HG03159 (cell line): ENCODE measurements at regions not wholly inside any gene's neighbourhood (a gene's known extent, or its start where the extent isn't known, plus 50 kb on each side); places are given as distances from the start of the nearest gene placed in this dataset.

Source experiments
- ATAC-seq: cut with Tn5 transposase; IDR thresholded peaks from one replicate; pipeline ENCODE4 v1.9.1; 2021; ENCODE audit warnings: mild to moderate bottlenecking, moderate library complexity; ENCODE audit not compliant: unreplicated experiment

- ATAC-seq = no peak
These were observed 51.4 kb upstream of the NPVF start for GRCh38 chr7:25279705-25280104.

DNA sequence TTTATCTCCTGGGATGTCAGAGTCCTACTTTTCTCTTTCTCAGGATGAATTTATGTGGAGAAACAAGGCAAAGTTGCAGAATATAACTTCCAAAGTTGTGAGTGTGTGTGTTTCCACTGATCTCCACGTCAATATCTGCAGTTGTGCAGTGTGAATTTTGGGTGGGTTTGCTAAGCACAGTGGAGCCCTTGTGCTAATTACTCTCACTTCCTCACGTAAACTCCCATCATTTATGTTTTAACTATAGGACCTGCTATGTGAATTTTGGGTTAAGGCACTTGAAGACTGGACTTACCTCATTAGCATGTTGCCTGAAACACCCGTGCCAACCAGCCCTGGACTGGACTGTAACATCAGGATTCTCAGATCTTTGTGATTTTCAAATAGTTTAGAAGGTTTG is 51.9 kb upstream of the NPVF start:
- ATAC-seq = no peak

- no peak for ATAC-seq
These were observed 53.9 kb upstream of the NPVF start for GRCh38 chr7:25282194-25282593.

- no peak for ATAC-seq
These were observed 58.5 kb upstream of the NPVF start for GRCh38 chr7:25286756-25287155.

DNA sequence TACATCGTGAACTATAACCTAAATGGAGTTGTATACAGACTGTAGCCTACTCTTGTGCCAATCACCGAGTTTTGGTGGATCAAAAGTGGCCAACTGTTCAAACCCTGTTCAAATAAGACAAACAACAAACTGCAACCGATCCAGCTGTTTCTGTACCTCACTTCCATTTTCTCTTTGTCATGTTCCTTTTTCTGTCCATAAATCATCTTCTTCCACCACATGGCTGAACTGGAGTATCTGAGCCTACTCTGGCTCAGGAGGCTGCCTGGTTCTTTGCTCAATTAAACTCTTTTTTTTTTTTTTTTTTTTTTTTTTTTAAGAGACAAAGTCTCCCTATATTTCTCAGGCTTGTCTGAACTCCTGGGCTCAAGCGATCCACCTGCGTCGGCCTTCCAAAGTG is 59.0 kb upstream of the NPVF start:
- no peak for ATAC-seq

DNA sequence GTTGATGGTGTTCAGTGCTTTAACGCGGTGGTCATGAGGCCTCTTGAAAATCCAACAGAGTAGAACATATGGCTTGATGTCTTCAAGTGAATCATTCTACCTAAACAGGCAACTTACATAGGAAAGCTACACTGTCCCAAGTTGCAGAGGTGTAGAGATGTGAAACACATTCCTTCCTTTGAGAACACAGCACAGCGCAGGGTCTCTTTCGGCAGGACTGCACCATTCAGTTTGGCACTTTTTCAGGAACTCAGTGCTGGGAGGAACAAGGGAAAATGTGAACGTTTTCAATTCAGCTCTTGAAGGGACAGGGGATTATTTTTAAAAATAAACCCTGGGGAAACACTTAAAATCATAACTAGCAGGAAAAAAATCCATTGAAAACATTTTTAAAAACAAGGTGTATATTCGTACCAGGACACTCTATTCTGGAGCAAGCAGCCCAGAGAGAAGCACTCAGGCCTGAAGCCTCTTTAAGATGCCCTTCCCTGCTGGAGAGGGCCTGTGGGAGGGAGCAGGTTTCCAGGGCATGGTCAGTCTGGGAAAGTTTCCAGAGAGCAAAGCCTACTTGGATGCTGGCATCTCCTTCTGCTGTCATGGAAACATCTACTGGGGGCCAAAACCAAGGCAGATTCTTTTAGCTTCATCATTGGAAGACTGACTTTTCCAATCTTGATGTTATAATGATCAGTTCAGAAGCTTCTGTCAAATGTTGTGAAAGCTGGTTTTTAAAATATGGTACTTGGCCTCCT is 60.4 kb upstream of the NPVF start:
- no peak for ATAC-seq

GRCh38 chr7:25289518-25289917 is 61.2 kb upstream of the NPVF start:
- no peak for ATAC-seq

GRCh38 chr7:25294624-25295023 is 66.3 kb upstream of the NPVF start:
- ATAC-seq = no peak

DNA sequence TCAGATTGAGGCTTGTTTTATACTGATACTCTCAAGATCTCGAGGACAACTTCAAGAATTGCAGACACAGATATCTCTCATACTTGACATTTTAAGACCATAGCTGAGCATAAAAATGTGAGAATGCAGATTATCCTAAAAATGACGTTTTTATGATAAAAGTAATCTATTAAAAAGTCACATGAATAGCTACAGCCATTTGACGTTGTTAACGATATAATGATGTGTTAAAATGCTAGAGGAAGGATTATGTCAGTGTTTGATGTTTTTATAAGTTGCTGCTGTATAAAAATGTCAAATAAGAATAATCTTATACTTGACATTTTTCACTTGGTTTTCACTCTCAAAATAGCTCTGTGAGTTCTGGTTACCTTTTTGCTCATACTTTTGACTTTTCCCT is 67.1 kb upstream of the NPVF start:
- ATAC-seq = no peak

DNA sequence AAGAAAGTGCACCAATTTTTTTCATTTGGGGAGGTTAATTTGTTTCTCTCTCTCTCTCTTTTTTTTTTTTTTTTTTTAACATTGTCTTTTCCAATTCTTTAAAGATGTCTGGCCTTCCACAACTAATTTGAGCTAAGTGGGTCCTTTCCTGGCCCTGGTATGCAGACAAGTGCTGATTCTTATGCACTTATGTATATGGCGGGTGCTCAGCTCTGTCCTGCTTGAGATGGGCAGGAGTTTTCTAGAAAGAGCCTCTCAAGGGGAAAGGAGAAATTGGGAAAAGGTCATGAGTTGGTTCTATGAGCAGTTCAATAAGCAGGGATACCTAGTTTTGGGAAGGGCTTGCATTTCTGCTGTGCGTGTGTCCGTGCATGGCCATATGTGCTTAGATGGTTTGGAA is 67.8 kb upstream of the NPVF start:
- no peak for ATAC-seq

DNA sequence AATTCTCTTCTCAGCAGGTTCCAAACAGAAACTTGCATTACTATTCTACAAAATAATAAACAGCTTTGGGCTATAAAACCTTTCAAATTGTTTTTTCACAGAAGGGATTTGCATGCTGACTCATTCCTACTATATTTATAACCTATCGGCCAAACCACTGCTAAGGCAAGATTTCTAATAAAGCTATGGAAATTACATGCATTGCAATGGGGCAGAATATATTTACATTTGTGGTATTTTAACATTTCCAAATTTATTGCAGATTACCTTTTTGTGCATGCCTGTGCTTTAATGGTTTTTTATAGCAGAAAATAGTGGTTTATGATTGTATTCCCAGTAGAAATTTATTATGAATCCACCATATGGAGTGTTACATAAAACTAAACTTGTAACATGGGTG is 69.0 kb upstream of the NPVF start:
- ATAC-seq = no peak

GRCh38 chr7:25303281-25304181 is 75.2 kb upstream of the NPVF start:
- ATAC-seq = no peak

GRCh38 chr7:25304691-25305090 is 76.4 kb upstream of the NPVF start:
- ATAC-seq = no peak

GRCh38 chr7:25305831-25306230 is 77.5 kb upstream of the NPVF start:
- ATAC-seq = no peak

- ATAC-seq = no peak
These were observed 79.3 kb upstream of the NPVF start for GRCh38 chr7:25307624-25308023.

GRCh38 chr7:25308246-25308645 is 80.0 kb upstream of the NPVF start:
- no peak for ATAC-seq

DNA sequence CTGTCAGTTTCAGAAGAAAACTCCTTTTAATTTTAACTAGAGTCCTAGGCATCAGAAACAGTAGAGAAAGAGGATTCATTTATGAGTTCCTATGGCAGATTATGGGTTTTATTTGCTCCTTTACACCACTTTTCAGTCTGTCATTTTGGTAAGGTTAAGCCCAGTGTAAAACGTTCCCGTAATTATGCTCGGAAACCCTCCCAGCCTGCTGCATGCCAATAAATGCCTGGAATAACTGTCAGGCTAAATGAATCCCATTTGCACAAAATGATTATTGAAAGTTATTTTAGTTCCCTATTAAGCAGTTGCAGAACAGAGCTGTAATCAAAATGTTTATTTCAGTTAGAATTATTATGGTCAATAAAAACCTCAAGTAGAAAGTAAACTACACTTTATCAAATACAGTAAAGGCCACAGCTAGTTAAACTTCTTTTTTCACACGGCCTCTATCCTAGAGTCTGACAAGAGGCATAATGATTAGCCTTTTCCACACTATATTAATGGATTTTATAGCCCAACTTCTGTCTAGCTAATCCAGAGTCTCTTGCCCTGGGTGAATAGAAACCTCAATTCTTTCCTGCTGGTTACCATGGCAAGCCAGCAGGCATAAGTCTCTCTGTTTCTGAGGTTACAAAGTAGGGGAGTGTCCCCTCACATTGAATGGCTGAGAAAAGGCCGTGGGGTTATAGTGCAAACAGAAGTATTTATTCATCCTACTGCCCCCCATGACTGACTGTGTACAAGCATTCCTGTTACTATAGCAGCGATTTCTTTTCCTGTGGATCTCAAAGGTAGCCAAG is 80.8 kb upstream of the NPVF start:
- ATAC-seq = no peak

- no peak for ATAC-seq
These were observed 82.6 kb upstream of the NPVF start for GRCh38 chr7:25310896-25311295.

DNA sequence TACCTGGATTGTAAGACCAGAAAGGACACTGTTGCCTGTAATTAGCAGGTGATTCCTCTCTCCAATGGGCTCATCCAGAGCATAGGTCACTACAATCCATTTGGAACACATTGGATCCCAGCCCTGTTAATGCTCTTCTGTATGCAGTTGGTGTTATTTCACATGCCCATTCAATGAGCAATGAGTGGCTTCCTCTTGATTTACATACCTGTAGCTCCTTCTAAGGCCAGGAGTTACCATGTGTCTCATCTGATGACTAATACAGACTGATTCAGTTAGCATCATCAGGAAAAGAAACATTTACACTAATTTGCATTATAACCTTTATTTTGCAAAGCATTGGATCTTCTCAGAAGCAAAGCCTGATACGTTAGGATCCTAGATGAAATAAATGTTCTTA is 83.1 kb upstream of the NPVF start:
- no peak for ATAC-seq

DNA sequence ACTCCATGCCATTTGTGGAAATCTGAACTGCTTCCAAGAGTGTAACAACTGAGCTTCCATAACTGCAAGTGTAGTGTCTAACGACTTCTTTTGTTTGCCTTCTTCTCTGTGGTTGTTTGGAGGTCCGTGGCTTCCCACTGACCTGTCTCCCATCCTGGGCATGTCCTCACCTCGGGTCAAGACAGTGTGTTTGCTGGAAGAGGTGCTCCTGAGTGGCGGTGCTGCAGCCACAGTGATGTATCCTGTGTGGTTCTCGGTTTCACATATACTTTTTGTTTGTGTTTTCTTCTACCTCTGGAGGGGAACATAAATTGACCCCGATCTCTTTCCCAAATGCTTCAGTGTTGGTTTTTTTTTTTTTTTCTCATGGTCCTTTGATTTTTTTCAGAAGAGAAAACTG is 84.7 kb upstream of the NPVF start:
- no peak for ATAC-seq

DNA sequence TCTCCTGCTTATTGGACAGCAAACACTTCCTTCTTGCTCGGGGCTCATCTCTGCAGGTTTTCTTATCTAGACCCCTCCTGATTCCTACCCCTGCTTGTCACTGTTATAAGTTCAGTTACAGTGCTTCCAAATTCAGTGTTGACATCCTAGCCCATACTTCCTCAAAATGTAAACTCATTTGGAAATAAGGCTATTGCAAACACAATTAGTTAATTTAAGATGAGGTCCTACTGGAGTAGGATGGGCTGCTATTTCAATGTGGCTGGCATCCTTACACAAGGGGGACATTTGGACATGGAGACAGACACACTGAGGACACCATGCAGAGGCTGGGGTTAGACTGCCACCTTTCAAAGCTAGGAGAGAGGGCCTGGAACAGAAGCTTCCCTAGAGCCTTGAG is 85.2 kb upstream of the NPVF start:
- ATAC-seq = no peak
